HG03045 (cell line): ENCODE measurements at regions not wholly inside any gene's neighbourhood (a gene's known extent, or its start where the extent isn't known, plus 50 kb on each side); places are given as distances from the start of the nearest gene placed in this dataset.
"Not testable (repeated sequence)": the region's sequence is repeated elsewhere in the genome, so short reads cannot be mapped to it uniquely, and the experiment has no call there.

Experiments used
- ATAC-seq: cut with Tn5 transposase; IDR thresholded peaks from one replicate; pipeline ENCODE4 v1.9.1; 2021; ENCODE audit warnings: mild to moderate bottlenecking, moderate library complexity; ENCODE audit not compliant: unreplicated experiment

- ATAC-seq, result no peak
These were observed 314.3 kb upstream of the NT5E start for GRCh38 chr6:85135376-85136094.

- ATAC-seq, result no peak
These were observed 315.7 kb upstream of the NT5E start for GRCh38 chr6:85134172-85134571.

GRCh38 chr6:85132091-85132490, 317.8 kb upstream of the NT5E start:
- ATAC-seq, result no peak

GRCh38 chr6:85130743-85131142, 319.1 kb upstream of the NT5E start:
- no peak for ATAC-seq

GRCh38 chr6:85129881-85130280, 320.0 kb upstream of the NT5E start:
- no peak for ATAC-seq

GRCh38 chr6:85128781-85129180, 321.1 kb upstream of the NT5E start:
- no peak for ATAC-seq

- ATAC-seq, result not testable (repeated sequence)
These were observed 321.6 kb upstream of the NT5E start for GRCh38 chr6:85128256-85128655.

GRCh38 chr6:85127696-85128243, 322.1 kb upstream of the NT5E start:
- ATAC-seq, result no peak

- no peak for ATAC-seq
These were observed 322.8 kb upstream of the NT5E start for GRCh38 chr6:85127168-85127498.

- ATAC-seq, result no peak
These were observed 323.3 kb upstream of the NT5E start for GRCh38 chr6:85126485-85127167.

GRCh38 chr6:85125526-85125925, 324.4 kb upstream of the NT5E start:
- no peak for ATAC-seq

GRCh38 chr6:85124472-85125354, 325.2 kb upstream of the NT5E start:
- no peak for ATAC-seq

- no peak for ATAC-seq
These were observed 328.7 kb upstream of the NT5E start for GRCh38 chr6:85121158-85121557.

GRCh38 chr6:85118652-85119235, 331.1 kb upstream of the NT5E start:
- ATAC-seq, result no peak

GRCh38 chr6:85118233-85118632, 331.6 kb upstream of the NT5E start:
- no peak for ATAC-seq

GRCh38 chr6:85116475-85116874, 333.4 kb upstream of the NT5E start:
- ATAC-seq, result no peak

GRCh38 chr6:85115876-85116275, 334.0 kb upstream of the NT5E start:
- no peak for ATAC-seq

GRCh38 chr6:85115376-85115775, 334.5 kb upstream of the NT5E start:
- ATAC-seq, result no peak

GRCh38 chr6:85114581-85114935, 335.3 kb upstream of the NT5E start:
- no peak for ATAC-seq

GRCh38 chr6:85113934-85114580, 335.8 kb upstream of the NT5E start:
- no peak for ATAC-seq

- ATAC-seq, result no peak
These were observed 337.3 kb upstream of the NT5E start for GRCh38 chr6:85112540-85112939.
